Dedifferentiated amniotic fluid mesenchymal stem cell (primary cell): ENCODE measurements at regions not wholly inside any gene's neighbourhood (a gene's known extent, or its start where the extent isn't known, plus 50 kb on each side); places are given as distances from the start of the nearest gene placed in this dataset.
"Not testable (repeated sequence)": the region's sequence is repeated elsewhere in the genome, so short reads cannot be mapped to it uniquely, and the experiment has no call there.

Experiments
- DNase-seq: peaks from one replicate; pipeline ENCODE4 v3.0.0-alpha.2; 2016; ENCODE audit errors: extremely low spot score

DNA sequence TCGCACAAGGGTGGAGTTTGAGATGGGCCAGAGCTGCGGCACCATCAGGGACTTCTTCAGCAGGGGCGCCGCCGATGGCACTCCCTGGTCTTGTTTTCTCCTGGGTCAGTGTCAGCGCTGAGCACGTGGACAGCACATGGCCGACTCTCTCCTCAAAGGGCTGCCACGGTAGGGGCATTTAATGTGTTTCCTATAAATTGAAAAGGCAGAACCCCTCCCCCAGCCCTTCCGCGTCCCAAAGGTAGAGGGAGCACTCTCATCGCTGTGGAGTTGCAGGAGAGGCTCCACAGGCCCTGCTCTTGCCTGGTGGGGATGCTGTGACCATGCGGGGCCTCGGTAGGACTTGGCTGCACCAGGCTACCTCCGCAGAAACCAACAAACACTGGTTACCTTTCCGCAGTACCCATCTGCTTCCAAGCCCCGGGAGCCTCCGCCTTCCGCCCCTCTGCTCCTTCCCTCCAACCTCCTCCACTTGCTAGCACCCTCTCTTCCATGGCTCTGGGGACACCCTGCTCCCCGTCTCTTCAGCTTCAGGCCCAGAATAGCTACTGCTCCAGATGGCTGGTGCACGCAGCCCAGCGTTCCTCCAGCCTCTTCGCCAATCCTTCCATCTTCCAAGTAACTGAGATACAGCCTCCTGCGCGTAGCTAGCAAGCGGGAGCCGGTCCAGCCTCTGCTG lies 166.3 kb upstream of the ADCY1 start:
- no peak for DNase-seq

DNA sequence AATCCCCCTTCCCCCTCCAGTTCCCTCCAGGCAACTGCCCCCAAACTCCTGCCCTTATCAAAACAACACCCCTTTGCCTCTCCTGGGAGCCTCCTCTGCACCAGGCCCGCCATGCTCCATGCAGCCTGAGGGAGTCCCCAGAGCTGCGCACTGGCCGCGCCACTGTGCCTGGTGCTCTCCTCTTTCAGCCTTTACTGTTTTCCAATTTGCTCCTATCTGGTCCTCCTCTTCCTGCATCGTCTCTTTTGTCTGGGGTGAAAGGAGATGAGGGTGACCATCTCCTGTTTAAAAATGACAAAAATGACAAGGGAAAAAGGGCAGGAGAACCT lies 165.8 kb upstream of the ADCY1 start:
- DNase-seq = no peak

DNA sequence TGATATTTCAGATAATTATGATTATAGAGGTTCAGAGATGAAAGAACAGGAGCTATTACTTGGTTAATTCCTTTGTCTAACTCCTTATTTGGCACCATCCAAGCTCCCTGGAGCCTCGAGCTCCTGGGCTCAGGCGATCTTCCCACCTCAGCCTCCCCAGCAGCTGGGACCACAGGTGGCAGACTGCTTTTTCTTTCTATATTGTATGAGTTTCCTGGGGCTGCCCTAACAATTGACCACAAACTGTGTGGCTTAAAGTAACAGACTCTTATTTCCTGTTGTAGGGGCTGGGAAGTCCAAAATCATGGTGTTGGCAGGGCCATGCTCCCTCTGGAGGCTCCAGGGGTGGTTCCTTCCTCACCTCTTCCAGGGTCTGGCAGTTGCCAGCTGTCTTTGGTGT lies 163.3 kb upstream of the ADCY1 start:
- no peak for DNase-seq

DNA sequence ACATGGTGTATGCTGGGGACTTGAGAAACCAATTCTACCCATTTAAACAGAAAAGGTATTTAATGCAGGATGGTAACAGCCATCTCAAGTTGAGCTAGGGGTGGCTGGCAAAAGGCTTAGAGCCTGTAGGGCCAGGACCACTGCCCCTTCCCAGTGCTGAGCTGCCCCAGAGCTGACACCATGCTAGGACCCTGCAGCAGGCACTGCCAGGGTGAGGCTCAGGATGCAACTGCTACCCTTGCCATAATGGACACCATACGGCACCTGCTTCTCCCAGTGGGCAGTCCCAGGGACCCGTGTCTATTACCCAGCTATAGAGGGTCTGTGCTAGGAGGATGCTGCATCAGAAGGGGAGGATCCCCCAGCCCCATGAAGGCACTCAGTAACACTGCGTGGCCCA lies 160.7 kb upstream of the ADCY1 start:
- no peak for DNase-seq

DNA sequence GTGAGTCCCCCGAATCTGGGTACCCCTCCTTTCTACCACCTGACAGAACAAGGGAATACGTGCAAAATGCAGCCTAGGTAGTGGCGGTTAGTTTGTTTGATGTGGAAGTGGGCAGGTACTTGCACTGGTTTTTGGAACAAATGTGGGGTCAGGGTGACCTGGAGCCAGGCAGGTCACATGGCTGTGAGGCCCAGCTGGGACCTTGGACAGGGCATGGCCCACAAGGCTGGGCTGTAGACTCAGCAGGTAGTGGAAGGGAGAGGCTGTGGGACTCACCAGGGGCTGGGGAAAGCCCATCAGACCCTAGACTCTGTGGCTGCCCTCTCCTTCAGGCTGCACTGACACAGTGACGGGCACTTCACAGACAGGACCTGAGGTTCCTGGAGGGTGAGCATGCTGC lies 159.9 kb upstream of the ADCY1 start:
- no peak for DNase-seq

DNA sequence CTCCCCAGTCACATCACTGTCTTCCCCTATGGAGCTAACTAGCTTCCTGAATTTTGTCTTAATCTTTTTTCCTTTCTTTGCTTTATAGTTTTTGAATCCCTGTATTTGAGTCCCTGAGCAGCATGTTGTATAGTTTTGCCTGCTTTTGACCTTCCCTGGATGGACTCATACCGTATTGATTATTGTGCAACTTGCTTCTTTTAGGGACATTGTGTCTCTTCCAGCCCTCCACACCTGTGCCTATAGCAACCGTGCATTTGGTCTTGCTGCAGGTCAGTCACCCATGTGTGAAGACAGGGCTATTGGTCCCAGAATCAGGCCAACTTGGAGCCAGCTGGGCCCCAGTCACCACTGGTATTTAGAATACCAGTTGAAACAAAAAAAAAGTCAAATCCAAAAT lies 158.9 kb upstream of the ADCY1 start:
- no peak for DNase-seq

DNA sequence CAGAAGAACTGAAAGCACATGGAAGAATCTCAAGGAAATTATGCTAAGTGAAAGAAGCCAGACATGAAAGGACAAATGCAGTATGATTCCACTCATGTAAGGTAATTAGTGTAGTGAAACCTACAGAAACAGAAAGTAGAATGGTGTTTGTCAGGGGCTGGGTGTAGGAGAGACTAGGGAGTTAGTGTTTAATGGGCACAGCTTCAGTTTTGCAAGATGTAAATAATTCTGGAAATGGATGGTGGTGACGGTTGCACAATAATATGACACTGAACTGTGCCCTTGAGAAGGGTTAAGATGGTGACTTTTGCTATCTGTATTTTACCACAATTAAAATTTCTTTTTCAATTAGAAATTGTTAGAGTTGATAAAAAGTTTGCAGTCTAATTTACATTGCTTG lies 157.3 kb upstream of the ADCY1 start:
- DNase-seq = no peak

DNA sequence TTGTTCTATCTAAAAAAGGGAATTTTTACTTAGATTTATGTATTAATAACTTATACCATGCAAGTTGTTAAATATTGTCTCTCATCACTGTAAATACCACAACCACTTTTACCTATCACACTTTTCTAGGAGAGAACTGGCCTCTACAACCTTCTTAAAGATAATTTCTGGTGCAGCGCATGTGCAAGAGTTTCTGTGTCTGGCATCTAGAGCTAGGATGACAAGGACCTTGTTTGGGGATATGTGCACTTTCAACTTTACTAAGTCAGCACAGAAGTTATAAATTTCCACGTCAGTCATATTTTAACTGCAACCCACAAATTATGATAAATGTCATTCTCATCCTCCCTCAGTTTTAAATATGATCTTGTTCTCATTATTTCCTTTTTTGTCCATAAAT lies 156.9 kb upstream of the ADCY1 start:
- DNase-seq = no peak

DNA sequence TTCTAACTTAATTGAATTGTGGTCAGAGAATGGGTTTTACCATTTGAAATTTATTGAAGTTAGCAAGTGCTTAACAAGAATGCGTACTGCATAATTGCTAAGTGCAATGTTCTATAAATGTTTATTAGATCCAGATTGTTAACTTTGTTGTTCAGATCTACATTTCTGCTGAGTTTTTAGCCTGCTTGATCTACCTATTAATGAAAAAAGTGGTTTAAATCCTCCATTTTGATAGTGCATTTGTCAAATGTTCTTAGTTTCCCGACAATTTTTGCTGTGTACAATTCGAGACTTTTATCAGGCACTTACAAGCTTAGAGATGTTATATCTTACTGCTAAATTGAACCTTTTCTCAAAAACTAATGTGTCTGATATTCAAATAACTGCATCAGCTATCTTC lies 156.4 kb upstream of the ADCY1 start:
- DNase-seq = no peak

DNA sequence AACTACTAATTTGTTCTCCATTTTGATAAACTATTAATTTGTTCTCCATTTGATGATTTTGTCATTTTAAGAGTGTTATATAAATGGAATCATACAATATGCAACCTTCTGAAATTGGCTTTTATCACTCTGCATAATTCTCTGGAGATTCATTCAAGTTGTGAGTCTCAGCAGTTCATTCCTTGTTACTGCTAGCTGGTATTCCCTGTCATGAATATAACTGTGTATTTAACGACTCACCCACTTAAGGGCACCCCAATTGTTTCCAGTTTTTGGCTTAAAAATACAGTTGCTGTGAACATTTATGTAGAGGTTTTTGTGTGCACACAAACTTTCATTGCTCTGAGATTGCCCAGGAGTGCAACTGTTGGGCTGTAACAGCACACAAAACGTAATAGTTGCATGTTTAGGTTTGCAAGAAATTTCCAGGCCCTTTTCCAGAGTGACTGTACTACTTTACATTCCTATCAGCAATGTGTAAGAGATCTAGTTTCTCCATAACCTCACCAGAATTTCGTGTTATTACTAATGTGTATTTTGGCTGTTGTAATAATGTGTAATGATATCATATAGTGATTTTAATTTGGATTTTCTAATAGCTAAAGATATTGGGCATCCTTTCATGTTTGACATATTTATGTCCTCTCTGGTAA lies 153.2 kb upstream of the ADCY1 start:
- DNase-seq = peak; percentile 51

DNA sequence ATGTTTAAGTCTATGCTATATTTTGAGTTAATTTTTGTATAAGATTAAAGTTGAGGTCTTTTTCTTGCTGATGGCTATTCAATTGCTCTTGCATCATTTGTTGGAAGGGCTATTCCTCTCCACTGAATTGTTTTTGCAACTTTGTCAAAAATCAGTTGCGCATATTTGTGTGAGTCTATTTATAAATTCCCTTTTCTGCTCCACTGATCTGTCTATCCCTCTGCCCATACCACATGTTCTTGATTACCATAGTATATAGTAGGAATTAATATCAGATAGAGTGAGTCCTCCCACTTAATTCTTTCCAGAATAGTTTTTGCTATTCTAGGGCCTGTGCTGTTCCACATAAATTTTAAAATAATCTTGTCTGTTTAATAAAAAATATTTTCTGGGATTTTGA lies 152.4 kb upstream of the ADCY1 start:
- no peak for DNase-seq

DNA sequence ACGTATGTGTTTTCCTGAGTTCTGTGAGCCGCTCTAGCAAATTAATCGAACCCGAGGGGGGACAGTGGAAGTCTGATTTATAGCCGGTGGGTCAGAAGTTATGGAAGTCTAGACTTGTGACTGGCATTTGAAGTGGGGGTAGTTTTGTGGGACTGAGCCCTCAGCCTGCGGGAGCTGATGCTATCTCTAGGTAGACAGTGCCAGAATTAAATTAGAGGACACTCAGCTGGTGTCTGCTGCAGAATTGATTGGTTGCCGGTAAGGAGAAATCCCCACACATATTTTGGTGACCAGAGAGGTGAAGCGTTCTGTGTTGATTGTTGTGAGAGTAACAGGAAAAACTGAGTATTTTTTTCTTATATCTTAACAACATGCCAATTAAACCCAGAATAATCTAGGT lies 143.8 kb upstream of the ADCY1 start:
- DNase-seq = no peak

DNA sequence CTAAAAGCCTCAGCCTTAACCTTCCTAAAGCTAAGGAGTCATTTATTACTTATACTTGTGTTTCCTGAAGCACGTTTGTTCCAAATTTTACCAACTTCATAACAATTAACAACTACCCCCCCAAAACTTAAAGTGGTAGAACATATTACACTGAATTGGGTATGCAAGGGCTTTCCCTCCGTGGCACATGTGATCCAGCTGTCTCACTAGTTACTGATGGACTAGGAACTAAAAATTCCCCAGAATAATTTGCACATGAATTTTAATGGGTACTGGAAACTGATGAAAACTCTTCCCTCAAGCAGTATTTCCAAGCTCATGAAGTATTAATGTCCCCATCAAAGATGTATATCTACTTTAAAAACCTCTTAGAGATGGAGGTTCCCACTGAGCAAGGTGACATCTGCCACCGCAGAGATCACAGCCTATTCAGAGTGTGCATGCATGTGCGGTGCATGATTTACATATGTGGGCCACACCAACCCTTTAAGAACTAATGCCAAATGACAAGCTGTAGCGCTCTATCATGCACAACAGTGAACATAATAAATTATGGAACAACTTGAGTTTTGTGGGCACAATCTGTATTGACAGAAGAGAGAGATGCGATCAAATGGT lies 139.9 kb upstream of the ADCY1 start:
- no peak for DNase-seq

DNA sequence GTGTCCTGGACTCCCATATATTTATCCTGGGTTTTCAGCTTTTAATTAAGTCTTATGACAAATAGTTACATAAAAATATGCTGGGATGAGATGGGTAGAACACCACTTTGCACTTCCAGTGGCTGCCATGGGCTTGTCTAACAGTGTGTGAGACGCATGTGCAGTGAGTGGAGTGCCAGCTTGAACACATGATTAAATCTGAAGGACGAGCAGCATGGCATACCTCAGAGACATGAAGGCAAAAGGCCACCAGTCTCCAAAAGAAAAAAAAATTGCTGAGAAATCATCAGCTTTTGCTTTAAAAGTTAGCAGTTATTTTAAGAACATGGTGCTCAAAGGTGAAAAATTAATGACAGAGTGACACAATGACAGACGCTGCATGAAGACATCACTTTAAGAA lies 139.0 kb upstream of the ADCY1 start:
- no peak for DNase-seq

DNA sequence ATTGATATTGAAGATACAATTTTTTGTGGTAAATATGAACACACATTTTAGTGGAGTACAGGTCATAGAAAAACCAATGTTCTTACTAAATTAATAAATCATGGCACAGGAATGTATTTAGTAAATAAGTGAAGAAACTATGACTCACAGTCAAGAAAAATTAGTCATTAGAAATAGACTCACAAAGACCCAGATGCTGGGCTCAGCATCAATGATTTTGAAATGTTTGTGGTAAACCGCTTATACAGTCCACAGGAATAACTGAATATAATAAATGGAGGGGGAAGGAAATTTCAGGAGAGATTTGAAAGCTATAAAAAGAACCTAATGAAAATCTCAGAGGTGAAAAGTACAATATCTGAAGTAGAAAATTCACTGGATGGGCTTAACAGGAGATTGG lies 138.3 kb upstream of the ADCY1 start:
- no peak for DNase-seq

DNA sequence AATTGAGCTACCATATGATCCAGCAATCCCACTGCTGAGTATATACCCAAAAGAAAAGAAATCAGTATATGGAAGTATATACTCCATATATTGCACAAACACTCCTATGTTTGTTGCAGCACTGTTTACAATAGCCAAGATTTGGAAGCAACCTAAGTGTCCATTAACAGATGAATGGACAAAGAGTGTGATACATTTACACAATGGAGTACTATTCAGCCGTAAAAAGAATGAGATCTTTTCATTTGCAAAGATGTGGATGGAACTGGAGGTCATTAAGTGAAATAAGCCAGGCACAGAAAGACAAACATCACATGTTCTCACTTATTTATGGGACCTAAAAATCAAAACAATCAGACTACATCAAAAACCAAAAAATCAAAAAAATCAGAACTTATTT lies 133.4 kb upstream of the ADCY1 start:
- not testable (repeated sequence) for DNase-seq

DNA sequence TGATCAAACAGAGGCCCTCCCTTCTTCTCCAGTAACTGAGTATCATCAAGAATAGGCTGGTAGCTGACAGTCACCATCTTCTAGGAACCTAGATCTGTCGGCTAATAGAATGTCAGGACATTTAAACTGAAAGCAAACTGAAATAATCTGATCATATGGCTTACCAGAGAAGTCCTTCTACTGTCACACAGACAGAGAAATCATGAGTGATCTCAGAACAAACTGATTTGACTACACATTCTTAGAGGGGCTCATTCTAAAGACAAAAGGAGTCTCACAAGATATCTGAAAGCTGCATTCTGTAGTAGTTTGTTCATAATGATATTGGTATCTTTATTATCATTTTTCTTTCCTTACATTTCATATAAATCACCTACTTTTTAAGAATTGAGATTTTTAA lies 130.9 kb upstream of the ADCY1 start:
- no peak for DNase-seq

DNA sequence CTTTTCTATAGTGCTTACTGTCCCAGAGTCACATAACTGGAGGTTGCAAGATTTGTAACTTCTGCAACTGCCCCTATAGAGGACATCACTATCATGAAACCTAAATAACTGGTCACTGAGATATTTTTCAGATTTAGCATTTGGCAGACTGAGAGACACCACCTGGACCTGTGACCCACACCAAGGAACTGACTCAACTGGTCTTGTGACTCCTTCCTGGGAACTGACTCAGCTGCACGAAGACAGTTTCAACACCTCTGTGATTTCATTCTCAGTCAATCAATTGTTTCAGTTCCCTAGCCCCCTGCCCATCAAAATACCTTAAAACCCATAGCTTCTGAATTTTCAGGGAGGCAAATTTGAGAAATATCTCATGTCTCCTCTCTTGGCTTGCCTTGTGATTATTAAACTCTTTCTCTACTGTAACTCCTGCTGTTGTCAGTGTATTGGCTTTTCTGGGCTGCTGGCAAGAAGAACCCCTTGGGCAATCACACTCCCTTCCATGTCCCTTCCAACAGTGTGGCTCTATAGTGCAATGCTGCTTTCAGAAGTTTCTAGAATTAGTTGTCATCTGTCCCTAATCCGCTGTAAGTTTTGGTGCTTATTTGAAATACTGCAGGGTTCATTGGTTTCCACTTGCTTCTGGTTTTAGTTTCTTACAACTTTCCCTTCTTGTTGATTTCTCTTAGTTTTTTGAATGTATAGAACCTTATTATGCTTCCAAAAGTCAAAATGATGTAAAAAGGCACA lies 127.8 kb upstream of the ADCY1 start:
- DNase-seq = no peak

DNA sequence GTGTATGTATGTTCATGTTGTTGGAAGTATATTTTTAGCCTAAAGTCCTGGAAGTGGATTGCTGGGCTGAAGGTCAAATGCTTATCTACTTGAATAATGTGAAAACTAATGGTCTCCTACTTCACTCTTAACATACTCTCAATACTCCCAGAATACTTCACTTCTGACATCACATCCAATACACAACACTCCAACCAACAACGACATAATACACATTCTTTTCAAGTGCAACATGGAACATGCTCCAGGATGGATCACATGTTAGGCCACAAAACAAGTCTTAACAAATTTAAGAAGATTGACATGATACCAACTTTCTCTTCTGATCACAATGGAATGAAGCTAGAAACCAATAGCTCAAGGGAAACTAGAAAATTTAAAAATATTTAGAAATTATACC lies 126.9 kb upstream of the ADCY1 start:
- no peak for DNase-seq

DNA sequence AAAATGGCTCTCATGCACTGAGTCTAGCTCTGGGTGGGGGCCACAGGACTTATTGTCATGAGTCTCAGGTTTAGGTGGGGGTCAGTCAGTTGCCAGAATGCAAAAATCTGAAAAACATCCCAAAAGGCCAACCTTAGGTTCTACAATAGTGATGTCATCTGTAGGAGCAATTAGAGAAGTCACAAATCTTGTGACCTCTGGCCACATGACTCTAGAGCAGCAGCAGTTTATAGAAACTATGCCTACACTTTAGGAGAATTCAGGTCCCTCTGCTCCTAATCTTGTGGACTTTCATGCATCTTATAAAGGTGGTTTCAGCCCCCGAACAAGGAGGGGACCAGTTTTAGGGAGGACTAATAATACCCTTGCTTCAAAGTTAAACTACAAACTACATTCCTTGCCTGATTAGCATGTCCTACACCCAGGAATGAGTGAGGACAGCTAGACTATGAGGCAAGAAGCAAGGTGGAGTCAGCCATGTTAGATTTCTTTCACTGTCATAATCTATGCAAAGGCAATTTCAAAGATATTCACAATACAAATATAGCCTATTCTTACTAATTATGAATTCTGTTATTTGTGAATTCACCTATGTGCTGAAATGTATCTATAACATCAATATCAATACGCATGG lies 123.5 kb upstream of the ADCY1 start:
- DNase-seq = no peak

DNA sequence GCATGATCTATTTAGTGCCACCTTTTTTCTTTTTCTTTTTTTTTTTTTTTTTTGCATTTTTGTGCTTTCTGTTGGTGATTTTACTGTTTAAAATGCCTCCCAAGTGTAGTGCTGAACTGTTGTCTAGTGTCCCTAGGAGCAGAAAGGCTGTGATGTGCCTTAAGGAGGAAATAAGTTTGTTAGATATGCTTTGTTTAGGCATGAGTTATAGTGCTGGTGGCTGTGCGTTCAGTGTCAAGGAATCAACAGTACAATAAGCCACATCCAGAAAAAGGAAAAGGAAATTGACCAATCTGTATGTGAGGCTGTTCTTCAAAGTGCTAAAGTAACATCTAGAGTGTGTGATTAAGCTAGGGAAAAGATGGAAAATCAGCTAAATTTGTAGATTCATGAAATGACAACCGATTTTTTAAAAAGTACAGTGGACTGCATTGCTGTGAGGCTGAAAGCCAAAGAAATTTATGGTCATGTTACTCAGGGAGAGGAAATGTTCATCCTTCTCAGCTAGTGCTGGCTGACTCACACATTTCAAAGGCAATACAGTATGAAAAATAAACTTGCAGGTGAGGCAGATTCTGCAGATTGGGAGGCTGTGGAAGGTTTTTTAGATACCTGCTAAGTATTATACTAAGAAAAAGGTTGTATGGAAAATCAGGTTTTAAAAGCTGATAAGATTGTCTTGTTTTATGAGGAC lies 122.7 kb upstream of the ADCY1 start:
- no peak for DNase-seq

DNA sequence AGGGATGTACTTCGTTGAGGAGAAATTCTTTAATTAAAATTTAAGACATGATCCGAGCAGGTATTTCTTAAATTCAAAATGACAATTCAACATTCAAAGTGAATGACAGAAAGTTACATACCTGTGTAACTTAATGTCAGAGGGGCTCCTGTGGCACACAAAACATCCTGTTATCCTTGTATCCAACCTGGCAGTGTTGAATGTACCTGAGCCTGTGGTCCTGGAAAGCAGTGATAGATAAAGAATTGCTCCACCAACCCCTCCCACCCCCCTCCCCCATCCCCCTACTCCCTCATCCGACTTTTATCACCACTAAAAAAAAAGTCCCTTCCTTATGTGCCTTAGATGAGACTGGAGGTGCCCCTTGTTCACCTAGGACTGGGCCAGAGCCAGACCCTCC lies 119.4 kb upstream of the ADCY1 start:
- no peak for DNase-seq
